ENCODE measurements at regions not wholly inside any gene's neighbourhood (a gene's known extent, or its start where the extent isn't known, plus 50 kb on each side); places are given as distances from the start of the nearest gene placed in this dataset.

DNA sequence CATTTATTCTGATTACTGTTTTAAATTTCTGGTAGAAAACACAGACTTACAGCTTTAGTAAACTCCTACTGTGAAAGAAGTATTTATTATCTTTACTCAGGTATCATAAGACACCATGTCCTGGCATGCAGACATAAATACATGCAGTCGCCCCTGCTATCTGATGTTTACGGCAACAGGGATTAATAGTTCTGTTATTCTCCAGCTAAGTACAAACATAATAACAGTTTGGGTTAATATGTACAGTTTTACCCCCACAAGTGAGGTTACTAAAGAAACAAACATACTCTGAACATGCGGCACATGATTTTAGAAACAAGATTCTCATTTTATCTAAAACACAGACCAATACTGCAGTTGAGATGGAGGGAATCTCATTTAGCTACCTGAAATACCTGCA lies 170.8 kb downstream of the ABCA8 start:
- Histone ChIP-seq H3K23ac (ENCODE audit: low read depth, low read length, poor library complexity) (no peak overlapping the region), H4K91ac (ENCODE audit: low read depth, low read length, poor library complexity) (no peak overlapping the region), H3K4ac (ENCODE audit: low read length) (no peak overlapping the region)

DNA sequence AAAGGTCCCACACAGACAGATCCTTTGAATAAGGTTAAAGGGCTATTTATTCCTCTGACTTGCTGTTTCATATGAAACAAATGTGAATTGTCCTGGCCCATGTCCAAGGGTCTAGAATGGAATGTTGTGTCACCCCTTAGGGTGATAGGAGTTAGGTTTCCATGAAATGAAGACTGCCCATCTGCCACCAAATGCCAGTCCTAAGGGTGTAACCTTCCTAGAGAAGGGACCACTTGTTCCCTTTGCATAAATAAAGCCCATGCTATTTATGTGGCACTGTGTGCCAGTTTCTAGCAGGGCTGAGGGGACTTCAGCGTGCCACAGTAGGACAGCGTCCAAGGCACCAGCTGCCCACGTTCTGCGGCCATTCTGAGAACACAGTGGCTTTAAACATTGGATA lies 171.3 kb downstream of the ABCA8 start:
- no peak overlapping the region for H2AFZ ChIP-seq (ENCODE audit: low read length)
- H3K27ac ChIP-seq (replicated peaks; ENCODE audit: low read length) = no peak overlapping the region
- no peaks in the 10 kb centered on the region for H3K27me3 ChIP-seq (ENCODE audit: control insufficient read depth in 3 of 3, insufficient read depth in 3 of 3, low read depth in 1 of 3, low read length in 3 of 3)
- no peaks in the 10 kb centered on the region for H3K79me1 ChIP-seq (ENCODE audit: low read depth, low read length)
- no peak overlapping the region for H2BK12ac ChIP-seq (ENCODE audit: low read length)
- no peak overlapping the region for H2BK120ac ChIP-seq (ENCODE audit: low read depth, low read length)
- no peak for DNase-seq (ENCODE audit: low spot score)
- no peaks in the 10 kb centered on the region for H3K4me1 ChIP-seq (ENCODE audit: control insufficient read depth in 2 of 2, insufficient read depth in 1 of 2, low read depth in 1 of 2, low read length in 2 of 2)
- H3K14ac ChIP-seq (ENCODE audit: low read length) = no peak overlapping the region
- H4K8ac ChIP-seq (ENCODE audit: low read depth, low read length) = no peak overlapping the region
- no CpG with 5 or more reads among the region's 4 CpGs for WGBS, 2 donors (ENCODE audit: extremely low coverage in 2 of 2, insufficient read length in 2 of 2, insufficient replicate concordance in 1 of 2)
- H3K18ac ChIP-seq (ENCODE audit: low read length) = no peak overlapping the region
- H2AK5ac ChIP-seq (ENCODE audit: low read depth, low read length) = no peak overlapping the region
- no peak overlapping the region for H3K23ac ChIP-seq (ENCODE audit: low read depth, low read length, poor library complexity)
- H3K4me3 ChIP-seq (ENCODE audit: low read length in 2 of 2) = no peak overlapping the region
- no peak overlapping the region for H2BK5ac ChIP-seq (ENCODE audit: low read length)
- no peak overlapping the region for H3K4ac ChIP-seq (ENCODE audit: low read length)
- no peak overlapping the region for H3K4me2 ChIP-seq (ENCODE audit: insufficient read depth, low read length, poor library complexity, severe bottlenecking)
- H3K9me3 ChIP-seq (replicated peaks in 1 of 2; ENCODE audit: control insufficient read depth in 2 of 2, insufficient read depth in 1 of 2, low read depth in 1 of 2, low read length in 2 of 2) = peaks cover 3 to 10% of the 10 kb centered on the region in 2 donors
- H3K9ac ChIP-seq (ENCODE audit: low read depth, low read length, poor library complexity) = no peak overlapping the region
- H4K91ac ChIP-seq (ENCODE audit: low read depth, low read length, poor library complexity) = no peak overlapping the region
- H2BK15ac ChIP-seq (ENCODE audit: low read length) = no peak overlapping the region
- H3K36me3 ChIP-seq (replicated peaks in 1 of 2; ENCODE audit: control insufficient read depth in 2 of 2, insufficient read depth in 2 of 2, low read length in 2 of 2) = no peaks in the 10 kb centered on the region

More for the DNA sequence above, 170.8 kb downstream of the ABCA8 start:
- Histone ChIP-seq H3K79me1 (ENCODE audit: low read depth, low read length) (no peaks in the 10 kb centered on the region), H2BK12ac (ENCODE audit: low read length) (no peak overlapping the region), H3K36me3 (replicated peaks in 1 of 2; ENCODE audit: control insufficient read depth in 2 of 2, insufficient read depth in 2 of 2, low read length in 2 of 2) (no peaks in the 10 kb centered on the region), H3K4me1 (ENCODE audit: control insufficient read depth in 2 of 2, insufficient read depth in 1 of 2, low read depth in 1 of 2, low read length in 2 of 2) (no peaks in the 10 kb centered on the region), H2BK120ac (ENCODE audit: low read depth, low read length) (no peak overlapping the region), H2BK15ac (ENCODE audit: low read length) (no peak overlapping the region), H3K9me3 (replicated peaks in 1 of 2; ENCODE audit: control insufficient read depth in 2 of 2, insufficient read depth in 1 of 2, low read depth in 1 of 2, low read length in 2 of 2) (peaks cover 3 to 10% of the 10 kb centered on the region in 2 donors), H2AFZ (ENCODE audit: low read length) (no peak overlapping the region), H3K27ac (replicated peaks; ENCODE audit: low read length) (no peak overlapping the region), H3K27me3 (ENCODE audit: control insufficient read depth in 3 of 3, insufficient read depth in 3 of 3, low read depth in 1 of 3, low read length in 3 of 3) (no peaks in the 10 kb centered on the region), H2AK5ac (ENCODE audit: low read depth, low read length) (no peak overlapping the region), H3K9ac (ENCODE audit: low read depth, low read length, poor library complexity) (no peak overlapping the region), H3K18ac (ENCODE audit: low read length) (no peak overlapping the region), H3K4me3 (ENCODE audit: low read length in 2 of 2) (no peak overlapping the region), H2BK5ac (ENCODE audit: low read length) (no peak overlapping the region), H4K8ac (ENCODE audit: low read depth, low read length) (no peak overlapping the region), H3K14ac (ENCODE audit: low read length) (no peak overlapping the region), H3K4me2 (ENCODE audit: insufficient read depth, low read length, poor library complexity, severe bottlenecking) (no peak overlapping the region)
- no CpG with 5 or more reads among the region's 3 CpGs for WGBS, 2 donors (ENCODE audit: extremely low coverage in 2 of 2, insufficient read length in 2 of 2, insufficient replicate concordance in 1 of 2)
- DNase-seq (ENCODE audit: low spot score) = no peak

DNA sequence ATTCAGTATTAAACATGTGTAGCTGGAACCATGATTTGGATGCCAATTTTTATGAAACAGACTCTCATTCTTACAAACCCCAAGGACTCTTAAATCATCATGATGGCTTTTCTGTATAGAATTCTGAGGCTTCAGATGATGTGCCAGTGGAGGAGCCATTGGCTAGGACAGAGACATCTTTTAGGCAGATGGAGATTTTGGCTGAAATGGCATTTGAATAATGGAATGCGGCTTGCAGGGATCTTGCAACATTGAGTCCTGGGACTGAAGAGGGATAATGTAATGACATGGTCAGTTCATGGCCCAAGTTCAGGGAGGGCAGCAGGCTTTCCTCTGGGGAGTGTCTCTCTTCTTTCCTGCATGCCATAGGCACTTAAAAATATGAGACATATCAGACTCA lies 172.4 kb downstream of the ABCA8 start:
- no peak overlapping the region for H2BK15ac ChIP-seq (ENCODE audit: low read length)
- H2BK120ac ChIP-seq (ENCODE audit: low read depth, low read length) = no peak overlapping the region
- no peak overlapping the region for H2AFZ ChIP-seq (ENCODE audit: low read length)
- H2AK5ac ChIP-seq (ENCODE audit: low read depth, low read length) = no peak overlapping the region
- H3K27ac ChIP-seq (replicated peaks; ENCODE audit: low read length) = no peak overlapping the region
- no peaks in the 10 kb centered on the region for H3K27me3 ChIP-seq (ENCODE audit: control insufficient read depth in 3 of 3, insufficient read depth in 3 of 3, low read depth in 1 of 3, low read length in 3 of 3)
- no peak overlapping the region for H3K18ac ChIP-seq (ENCODE audit: low read length)
- no peaks in the 10 kb centered on the region for H3K4me1 ChIP-seq (ENCODE audit: control insufficient read depth in 2 of 2, insufficient read depth in 1 of 2, low read depth in 1 of 2, low read length in 2 of 2)
- no peak overlapping the region for H3K23ac ChIP-seq (ENCODE audit: low read depth, low read length, poor library complexity)
- DNase-seq (ENCODE audit: low spot score) = no peak
- WGBS, 2 donors (ENCODE audit: extremely low coverage in 2 of 2, insufficient read length in 2 of 2, insufficient replicate concordance in 1 of 2) = no CpG with 5 or more reads among the region's 1 CpG
- no peak overlapping the region for H2BK12ac ChIP-seq (ENCODE audit: low read length)
- H3K9me3 ChIP-seq (replicated peaks in 1 of 2; ENCODE audit: control insufficient read depth in 2 of 2, insufficient read depth in 1 of 2, low read depth in 1 of 2, low read length in 2 of 2) = peaks cover 3 to 10% of the 10 kb centered on the region in 2 donors
- no peak overlapping the region for H3K4me3 ChIP-seq (ENCODE audit: low read length in 2 of 2)
- no peaks in the 10 kb centered on the region for H3K36me3 ChIP-seq (replicated peaks in 1 of 2; ENCODE audit: control insufficient read depth in 2 of 2, insufficient read depth in 2 of 2, low read length in 2 of 2)
- H3K4ac ChIP-seq (ENCODE audit: low read length) = no peak overlapping the region
- H3K14ac ChIP-seq (ENCODE audit: low read length) = no peak overlapping the region
- no peak overlapping the region for H4K8ac ChIP-seq (ENCODE audit: low read depth, low read length)
- no peaks in the 10 kb centered on the region for H3K79me1 ChIP-seq (ENCODE audit: low read depth, low read length)
- H3K4me2 ChIP-seq (ENCODE audit: insufficient read depth, low read length, poor library complexity, severe bottlenecking) = no peak overlapping the region
- H4K91ac ChIP-seq (ENCODE audit: low read depth, low read length, poor library complexity) = no peak overlapping the region
- no peak overlapping the region for H2BK5ac ChIP-seq (ENCODE audit: low read length)
- no peak overlapping the region for H3K9ac ChIP-seq (ENCODE audit: low read depth, low read length, poor library complexity)

DNA sequence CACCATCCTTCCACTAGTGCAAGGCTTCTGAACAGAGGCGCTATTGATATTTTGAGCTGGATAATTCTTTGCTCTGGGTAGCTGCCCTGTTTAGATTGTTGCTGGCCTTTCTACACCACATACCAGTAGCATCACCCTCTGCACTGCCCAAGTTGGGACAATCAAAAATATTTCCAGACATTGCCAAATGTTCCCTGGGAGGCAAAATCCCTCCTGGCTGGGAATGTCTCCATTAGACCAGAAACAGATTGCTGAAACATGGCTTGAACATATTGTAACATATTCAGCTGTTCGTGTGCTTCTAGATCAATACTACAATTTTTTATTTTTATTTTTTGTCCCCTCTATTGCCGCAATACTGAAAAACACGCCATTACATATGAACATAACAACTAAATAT lies 174.6 kb downstream of the ABCA8 start:
- Histone ChIP-seq H2BK12ac (ENCODE audit: low read length) (no peak overlapping the region), H3K23ac (ENCODE audit: low read depth, low read length, poor library complexity) (no peak overlapping the region), H2BK120ac (ENCODE audit: low read depth, low read length) (no peak overlapping the region), H2BK5ac (ENCODE audit: low read length) (no peak overlapping the region), H3K14ac (ENCODE audit: low read length) (no peak overlapping the region), H3K4ac (ENCODE audit: low read length) (no peak overlapping the region), H4K91ac (ENCODE audit: low read depth, low read length, poor library complexity) (no peak overlapping the region), H2AFZ (ENCODE audit: low read length) (no peak overlapping the region), H3K9ac (ENCODE audit: low read depth, low read length, poor library complexity) (no peak overlapping the region), H3K36me3 (replicated peaks in 1 of 2; ENCODE audit: control insufficient read depth in 2 of 2, insufficient read depth in 2 of 2, low read length in 2 of 2) (no peaks in the 10 kb centered on the region), H3K4me2 (ENCODE audit: insufficient read depth, low read length, poor library complexity, severe bottlenecking) (no peak overlapping the region), H3K9me3 (replicated peaks in 1 of 2; ENCODE audit: control insufficient read depth in 2 of 2, insufficient read depth in 1 of 2, low read depth in 1 of 2, low read length in 2 of 2) (peaks cover 3 to 10% of the 10 kb centered on the region in 2 donors), H3K4me3 (ENCODE audit: low read length in 2 of 2) (no peak overlapping the region), H3K18ac (ENCODE audit: low read length) (no peak overlapping the region), H3K27ac (replicated peaks; ENCODE audit: low read length) (no peak overlapping the region), H3K4me1 (ENCODE audit: control insufficient read depth in 2 of 2, insufficient read depth in 1 of 2, low read depth in 1 of 2, low read length in 2 of 2) (no peaks in the 10 kb centered on the region), H2AK5ac (ENCODE audit: low read depth, low read length) (no peak overlapping the region), H3K27me3 (ENCODE audit: control insufficient read depth in 3 of 3, insufficient read depth in 3 of 3, low read depth in 1 of 3, low read length in 3 of 3) (no peaks in the 10 kb centered on the region), H3K79me1 (ENCODE audit: low read depth, low read length) (no peaks in the 10 kb centered on the region), H2BK15ac (ENCODE audit: low read length) (no peak overlapping the region), H4K8ac (ENCODE audit: low read depth, low read length) (no peak overlapping the region)
- DNase-seq (ENCODE audit: low spot score) = no peak
- 100% methylated on average over 1 of the region's 4 CpGs for WGBS, 2 donors (ENCODE audit: extremely low coverage in 2 of 2, insufficient read length in 2 of 2, insufficient replicate concordance in 1 of 2)
